Karpas-422 (cell line): ENCODE measurements at regions not wholly inside any gene's neighbourhood (a gene's known extent, or its start where the extent isn't known, plus 50 kb on each side); places are given as distances from the start of the nearest gene placed in this dataset.
"Not testable (repeated sequence)": the region's sequence is repeated elsewhere in the genome, so short reads cannot be mapped to it uniquely, and the experiment has no call there.

Source experiments
- DNase-seq: peaks from one replicate; pipeline ENCODE4 v3.0.0-alpha.2; 2015
- H2AFZ ChIP-seq: fragments of 200-600 bp; sonication (generic); 2 replicates; pipeline ENCODE4 v1.6.1; 2014; ENCODE audit warnings: antibody characterized with exemption, low read length, mixed read lengths
- H3K27ac ChIP-seq: fragments of 200-600 bp; sonication (generic); 2 replicates; pipeline ENCODE4 v1.5.1; 2014; ENCODE audit warnings: mild to moderate bottlenecking, low read length, moderate library complexity
- H3K27me3 ChIP-seq: fragments of 200-600 bp; sonication (generic); 2 replicates; pipeline ENCODE4 v1.6.1; 2014; ENCODE audit warnings: low read length, mixed read lengths
- H3K36me3 ChIP-seq: fragments of 200-600 bp; sonication (generic); 2 replicates; pipeline ENCODE4 v1.6.1; 2014; ENCODE audit warnings: low read length, mixed read lengths; ENCODE audit not compliant: insufficient read depth
- H3K4me1 ChIP-seq: fragments of 200-600 bp; sonication (generic); 2 replicates; pipeline ENCODE4 v1.6.1; 2014; ENCODE audit warnings: mild to moderate bottlenecking, low read length, mixed read lengths
- H3K4me2 ChIP-seq: fragments of 200-600 bp; sonication (generic); 2 replicates; pipeline ENCODE4 v1.6.1; 2014; ENCODE audit warnings: low read length, low read depth, mild to moderate bottlenecking; ENCODE audit not compliant: poor library complexity, severe bottlenecking
- H3K4me3 ChIP-seq: fragments of 200-600 bp; sonication (generic); 2 replicates; pipeline ENCODE4 v1.5.1; 2014; ENCODE audit warnings: mild to moderate bottlenecking, antibody characterized with exemption, low read length, mixed read lengths
- H3K79me2 ChIP-seq: fragments of 200-600 bp; sonication (generic); 2 replicates; pipeline ENCODE4 v1.6.1; 2014; ENCODE audit warnings: mild to moderate bottlenecking, low read length, mixed read lengths
- H3K9ac ChIP-seq: fragments of 200-600 bp; sonication (generic); 2 replicates; pipeline ENCODE4 v1.6.0; 2014; ENCODE audit warnings: low read length
- H3K9me2 ChIP-seq: fragments of 200-600 bp; sonication (generic), shearing (Covaris generic); replicated peaks from 2 replicates; pipeline ENCODE4 v1.6.0; 2014; ENCODE audit warnings: mild to moderate bottlenecking, low read length, moderate library complexity; ENCODE audit not compliant: insufficient read depth
- H3K9me3 ChIP-seq: fragments of 300-700, 200-600 bp; sonication (generic); 2 replicates; pipeline ENCODE4 v1.6.1; 2014; ENCODE audit warnings: low read length, mixed read lengths
- H4K20me1 ChIP-seq: fragments of 200-600 bp; sonication (generic); 2 replicates; pipeline ENCODE4 v1.6.1; 2014; ENCODE audit warnings: mild to moderate bottlenecking, antibody characterized with exemption, low read length, low read depth; ENCODE audit not compliant: insufficient read depth

GRCh38 chr1:125086611-125087010, 3901.8 kb downstream of the SRGAP2C start:
- Histone ChIP-seq H3K27me3 (no peaks in the 10 kb centered on the region), H3K4me3 (no peak overlapping the region), H3K27ac (no peak overlapping the region), H3K4me1 (no peaks in the 10 kb centered on the region), H3K9me2 (no peaks in the 10 kb centered on the region), H2AFZ (no peak overlapping the region), H3K36me3 (no peaks in the 10 kb centered on the region), H3K4me2 (no peak overlapping the region), H3K9ac (no peak overlapping the region), H4K20me1 (no peaks in the 10 kb centered on the region), H3K9me3 (peaks cover 34% of the 10 kb centered on the region), H3K79me2 (no peaks in the 10 kb centered on the region)
- DNase-seq: no peak

- Histone ChIP-seq H3K9me3 (peaks cover 28% of the 10 kb centered on the region), H3K27me3 (no peaks in the 10 kb centered on the region), H3K36me3 (no peaks in the 10 kb centered on the region), H2AFZ (no peak overlapping the region), H4K20me1 (no peaks in the 10 kb centered on the region), H3K4me2 (no peak overlapping the region), H3K9ac (no peak overlapping the region), H3K79me2 (no peaks in the 10 kb centered on the region), H3K4me1 (no peaks in the 10 kb centered on the region), H3K9me2 (no peaks in the 10 kb centered on the region), H3K27ac (no peak overlapping the region), H3K4me3 (no peak overlapping the region)
- DNase-seq: no peak
Observed at GRCh38 chr1:125087247-125087646, 3902.5 kb downstream of the SRGAP2C start.

- H3K9ac ChIP-seq: no peak overlapping the region
- H3K9me3 ChIP-seq: peaks cover 24% of the 10 kb centered on the region
- H3K4me1 ChIP-seq: no peaks in the 10 kb centered on the region
- no peaks in the 10 kb centered on the region for H3K36me3 ChIP-seq
- H3K79me2 ChIP-seq: no peaks in the 10 kb centered on the region
- no peak overlapping the region for H3K4me2 ChIP-seq
- no peaks in the 10 kb centered on the region for H3K27me3 ChIP-seq
- no peak overlapping the region for H2AFZ ChIP-seq
- no peak for DNase-seq
- H3K27ac ChIP-seq: no peak overlapping the region
- H3K9me2 ChIP-seq: no peaks in the 10 kb centered on the region
- no peak overlapping the region for H3K4me3 ChIP-seq
- no peaks in the 10 kb centered on the region for H4K20me1 ChIP-seq
Observed at GRCh38 chr1:125087691-125088090, 3902.9 kb downstream of the SRGAP2C start.

GRCh38 chr1:125118147-125118993, 3933.6 kb downstream of the SRGAP2C start:
- H3K9me2 ChIP-seq: no peaks in the 10 kb centered on the region
- no peaks in the 10 kb centered on the region for H3K36me3 ChIP-seq

GRCh38 chr1:125119024-125119441, 3934.3 kb downstream of the SRGAP2C start:
- no peak overlapping the region for H2AFZ ChIP-seq
- DNase-seq: no peak
- no peak overlapping the region for H3K4me3 ChIP-seq
- no peaks in the 10 kb centered on the region for H3K27me3 ChIP-seq
- no peak overlapping the region for H3K9ac ChIP-seq
- no peak overlapping the region for H3K27ac ChIP-seq
- H3K9me2 ChIP-seq: no peaks in the 10 kb centered on the region
- H4K20me1 ChIP-seq: no peaks in the 10 kb centered on the region
- no peaks in the 10 kb centered on the region for H3K36me3 ChIP-seq
- H3K4me2 ChIP-seq: no peak overlapping the region
- H3K9me3 ChIP-seq: no peaks in the 10 kb centered on the region
- H3K4me1 ChIP-seq: no peaks in the 10 kb centered on the region
- no peaks in the 10 kb centered on the region for H3K79me2 ChIP-seq

More at GRCh38 chr1:125118147-125118993, 3933.6 kb downstream of the SRGAP2C start:
- DNase-seq: no peak
- no peak overlapping the region for H3K9ac ChIP-seq
- H3K4me1 ChIP-seq: no peaks in the 10 kb centered on the region
- no peaks in the 10 kb centered on the region for H3K9me3 ChIP-seq
- no peak overlapping the region for H2AFZ ChIP-seq
- H3K4me3 ChIP-seq: no peak overlapping the region
- no peaks in the 10 kb centered on the region for H3K27me3 ChIP-seq
- no peak overlapping the region for H3K27ac ChIP-seq
- no peak overlapping the region for H3K4me2 ChIP-seq
- H4K20me1 ChIP-seq: no peaks in the 10 kb centered on the region
- no peaks in the 10 kb centered on the region for H3K79me2 ChIP-seq

- H3K9me3 ChIP-seq, H3K27me3 ChIP-seq, H3K9me2 ChIP-seq, H3K4me3 ChIP-seq, H4K20me1 ChIP-seq, H3K36me3 ChIP-seq, DNase-seq, H3K4me1 ChIP-seq, H3K27ac ChIP-seq, H3K79me2 ChIP-seq, H2AFZ ChIP-seq, H3K4me2 ChIP-seq, H3K9ac ChIP-seq: not testable (repeated sequence)
Observed at GRCh38 chr1:125119566-125120205, 3934.9 kb downstream of the SRGAP2C start.

GRCh38 chr1:125122579-125122978, 3937.8 kb downstream of the SRGAP2C start:
- DNase-seq, H3K27me3 ChIP-seq, H3K9me2 ChIP-seq, H4K20me1 ChIP-seq, H3K79me2 ChIP-seq, H3K4me3 ChIP-seq, H3K9ac ChIP-seq, H3K36me3 ChIP-seq, H3K9me3 ChIP-seq, H3K27ac ChIP-seq, H3K4me2 ChIP-seq, H3K4me1 ChIP-seq, H2AFZ ChIP-seq: not testable (repeated sequence)
